ENCODE measurements at regions not wholly inside any gene's neighbourhood (a gene's known extent, or its start where the extent isn't known, plus 50 kb on each side); places are given as distances from the start of the nearest gene placed in this dataset.

- no peaks in the 10 kb centered on the region for H3K36me3 ChIP-seq (ENCODE audit: insufficient read depth, low read length)
- no peaks in the 10 kb centered on the region for H3K9me3 ChIP-seq (ENCODE audit: insufficient read depth, low read depth, low read length)
- H3K4me2 ChIP-seq (ENCODE audit: low read depth, low read length, poor library complexity, severe bottlenecking) = no peak overlapping the region
- H3K4me3 ChIP-seq (ENCODE audit: low read length, poor library complexity, severe bottlenecking) = no peak overlapping the region
- H3K9ac ChIP-seq (ENCODE audit: low read depth, low read length, poor library complexity, severe bottlenecking) = no peak overlapping the region
- no peaks in the 10 kb centered on the region for H3K4me1 ChIP-seq (ENCODE audit: insufficient read depth, low read length, poor library complexity, severe bottlenecking)
- no peaks in the 10 kb centered on the region for H3K27me3 ChIP-seq (ENCODE audit: insufficient read depth, low read length, poor library complexity, severe bottlenecking)
- H2AFZ ChIP-seq (ENCODE audit: low read length) = no peak overlapping the region
- H3F3A ChIP-seq (ENCODE audit: low read depth) = no peaks in the 10 kb centered on the region
- no peaks in the 10 kb centered on the region for H3K9me2 ChIP-seq (replicated peaks; ENCODE audit: low read depth, low read length)
- TF ChIP-seq EZH2phosphoT487 (IDR thresholded peaks at IDR 0.05; ENCODE audit: borderline replicate concordance) (no peak), CTCF (conservative IDR thresholded peaks at IDR 0.05; ENCODE audit: low read length) (no peak)
- H3K79me2 ChIP-seq (ENCODE audit: insufficient read depth, low read length) = no peaks in the 10 kb centered on the region
- H4K20me1 ChIP-seq (ENCODE audit: insufficient read depth, low read length, poor library complexity, severe bottlenecking) = no peaks in the 10 kb centered on the region
Observed at GRCh38 chr17:33628500-33629346, 335.6 kb upstream of the ASIC2 start.

- no peaks in the 10 kb centered on the region for H3K79me2 ChIP-seq (ENCODE audit: insufficient read depth, low read length)
- no peaks in the 10 kb centered on the region for H3K36me3 ChIP-seq (ENCODE audit: insufficient read depth, low read length)
- H4K20me1 ChIP-seq (ENCODE audit: insufficient read depth, low read length, poor library complexity, severe bottlenecking) = no peaks in the 10 kb centered on the region
- no peaks in the 10 kb centered on the region for H3K27me3 ChIP-seq (ENCODE audit: insufficient read depth, low read length, poor library complexity, severe bottlenecking)
- no peak overlapping the region for H3K9ac ChIP-seq (ENCODE audit: low read depth, low read length, poor library complexity, severe bottlenecking)
- no peaks in the 10 kb centered on the region for H3K4me1 ChIP-seq (ENCODE audit: insufficient read depth, low read length, poor library complexity, severe bottlenecking)
- H3K4me3 ChIP-seq (ENCODE audit: low read length, poor library complexity, severe bottlenecking) = no peak overlapping the region
- no peak overlapping the region for H2AFZ ChIP-seq (ENCODE audit: low read length)
- H3K9me3 ChIP-seq (ENCODE audit: insufficient read depth, low read depth, low read length) = no peaks in the 10 kb centered on the region
- TF ChIP-seq CTCF (conservative IDR thresholded peaks at IDR 0.05; ENCODE audit: low read length) (no peak), EZH2phosphoT487 (IDR thresholded peaks at IDR 0.05; ENCODE audit: borderline replicate concordance) (no peak)
- no peaks in the 10 kb centered on the region for H3F3A ChIP-seq (ENCODE audit: low read depth)
- no peak overlapping the region for H3K4me2 ChIP-seq (ENCODE audit: low read depth, low read length, poor library complexity, severe bottlenecking)
- no peaks in the 10 kb centered on the region for H3K9me2 ChIP-seq (replicated peaks; ENCODE audit: low read depth, low read length)
Observed at GRCh38 chr17:33633446-33633845, 340.4 kb upstream of the ASIC2 start.

GRCh38 chr17:33637534-33637933 lies 344.4 kb upstream of the ASIC2 start:
- no peaks in the 10 kb centered on the region for H3F3A ChIP-seq (ENCODE audit: low read depth)
- H2AFZ ChIP-seq (ENCODE audit: low read length) = no peak overlapping the region
- no peaks in the 10 kb centered on the region for H3K27me3 ChIP-seq (ENCODE audit: insufficient read depth, low read length, poor library complexity, severe bottlenecking)
- TF ChIP-seq CTCF (conservative IDR thresholded peaks at IDR 0.05; ENCODE audit: low read length) (no peak), EZH2phosphoT487 (IDR thresholded peaks at IDR 0.05; ENCODE audit: borderline replicate concordance) (no peak)
- no peaks in the 10 kb centered on the region for H3K4me1 ChIP-seq (ENCODE audit: insufficient read depth, low read length, poor library complexity, severe bottlenecking)
- no peak overlapping the region for H3K4me3 ChIP-seq (ENCODE audit: low read length, poor library complexity, severe bottlenecking)
- no peaks in the 10 kb centered on the region for H3K9me2 ChIP-seq (replicated peaks; ENCODE audit: low read depth, low read length)
- H3K79me2 ChIP-seq (ENCODE audit: insufficient read depth, low read length) = no peaks in the 10 kb centered on the region
- H3K4me2 ChIP-seq (ENCODE audit: low read depth, low read length, poor library complexity, severe bottlenecking) = no peak overlapping the region
- H3K9me3 ChIP-seq (ENCODE audit: insufficient read depth, low read depth, low read length) = no peaks in the 10 kb centered on the region; the same call in 1 of the 2 replicates
- H3K36me3 ChIP-seq (ENCODE audit: insufficient read depth, low read length) = no peaks in the 10 kb centered on the region
- H4K20me1 ChIP-seq (ENCODE audit: insufficient read depth, low read length, poor library complexity, severe bottlenecking) = no peaks in the 10 kb centered on the region
- no peak overlapping the region for H3K9ac ChIP-seq (ENCODE audit: low read depth, low read length, poor library complexity, severe bottlenecking)

Data from Loucy (cell line).